WTC11 (cell line): ENCODE measurements at regions not wholly inside any gene's neighbourhood (a gene's known extent, or its start where the extent isn't known, plus 50 kb on each side); places are given as distances from the start of the nearest gene placed in this dataset.

ENCODE experiments used
- CTCF ChIP-seq: fragments of 200-600 bp; IDR thresholded peaks from 2 replicates; pipeline ENCODE4 v1.8.0; 2022; ENCODE audit warnings: antibody characterized with exemption
- NR2C2 ChIP-seq: sonication (generic); formaldehyde crosslinking; IDR thresholded peaks from 2 replicates; pipeline ENCODE4 v1.8.0; 2022; ENCODE audit warnings: mild to moderate bottlenecking, missing genetic modification reagents
- RELA ChIP-seq: sonication (generic); formaldehyde crosslinking; IDR thresholded peaks from 2 replicates; pipeline ENCODE4 v1.8.1; 2022; ENCODE audit warnings: missing genetic modification reagents, mild to moderate bottlenecking, borderline replicate concordance
- ZNF396 ChIP-seq: fragments of 250-450 bp; sonication (Bioruptor Pico); IDR thresholded peaks from 2 replicates; pipeline ENCODE4 v1.8.0; 2021; ENCODE audit warnings: mild to moderate bottlenecking, moderate library complexity, borderline replicate concordance
- ZSCAN18 ChIP-seq: fragments of 250-450 bp; sonication (Bioruptor Pico); IDR thresholded peaks from 2 replicates; pipeline ENCODE4 v2.1.2; 2022; ENCODE audit warnings: mild to moderate bottlenecking, moderate library complexity

GRCh38 chr3:174633342-174633741, 225.8 kb upstream of the NAALADL2 start:
- TF ChIP-seq CTCF, result no peak
- no peak for TF ChIP-seq NR2C2 (CRISPR knock-in tag)
- no peak for TF ChIP-seq ZNF396 (CRISPR knock-in tag)
- TF ChIP-seq RELA (CRISPR knock-in tag), result no peak
- TF ChIP-seq ZSCAN18 (CRISPR knock-in tag), result no peak
